B cell (primary cell): ENCODE measurements at regions not wholly inside any gene's neighbourhood (a gene's known extent, or its start where the extent isn't known, plus 50 kb on each side); places are given as distances from the start of the nearest gene placed in this dataset.

Experiments
- CTCF ChIP-seq: fragments of 200-600 bp; IDR thresholded peaks from one replicate; pipeline ENCODE4 v1.8.0; 2022; ENCODE audit warnings: antibody characterized with exemption, mild to moderate bottlenecking
- EZH2 ChIP-seq: IDR thresholded peaks from 2 replicates; pipeline ENCODE4 v1.6.1; 2012; ENCODE audit warnings: borderline replicate concordance, low read depth, mild to moderate bottlenecking, moderate library complexity, low read length; ENCODE audit not compliant: insufficient read depth, poor library complexity, severe bottlenecking

- TF ChIP-seq EZH2 (no peak), CTCF (no peak)
Observed at GRCh38 chr2:75334076-75334475, 134.8 kb upstream of the TACR1 start.
